SK-N-SH treated with all-trans-retinoic acid at 6 μM for 48 hours (cell line): ENCODE measurements at regions not wholly inside any gene's neighbourhood (a gene's known extent, or its start where the extent isn't known, plus 50 kb on each side); places are given as distances from the start of the nearest gene placed in this dataset.
"Not testable (repeated sequence)": the region's sequence is repeated elsewhere in the genome, so short reads cannot be mapped to it uniquely, and the experiment has no call there.

Source experiments
- ATAC-seq: fragments of 200-7000 bp; cut with Tn5 transposase; 3 replicates; pipeline ENCODE4 v1.9.1; 2020; ENCODE audit warnings: mild to moderate bottlenecking, moderate library complexity
- ARNTL ChIP-seq: fragments of 450-650 bp; formaldehyde crosslinking; IDR thresholded peaks from 2 replicates; pipeline ENCODE4 v1.5.0; 2020; ENCODE audit warnings: low read depth, mild to moderate bottlenecking, moderate library complexity, borderline replicate concordance
- CSDC2 ChIP-seq: fragments of 250-450 bp; sonication (Bioruptor Pico); IDR thresholded peaks from 2 replicates; pipeline ENCODE4 v1.5.0; 2020; ENCODE audit warnings: mild to moderate bottlenecking, moderate library complexity
- ESRRG ChIP-seq: fragments of 250-450 bp; sonication (Bioruptor Pico); IDR thresholded peaks from 2 replicates; pipeline ENCODE4 v1.6.1; 2021; ENCODE audit warnings: mild to moderate bottlenecking
- ISL1 ChIP-seq: fragments of 250-450 bp; sonication (Bioruptor Pico); IDR thresholded peaks from 2 replicates; pipeline ENCODE4 v2.1.2; 2022; ENCODE audit warnings: mild to moderate bottlenecking, moderate library complexity
- PPARA ChIP-seq: fragments of 250-450 bp; sonication (Bioruptor Pico); IDR thresholded peaks from 2 replicates; pipeline ENCODE4 v1.5.0; 2020; ENCODE audit warnings: mild to moderate bottlenecking, borderline replicate concordance
- RARB ChIP-seq: fragments of 250-450 bp; sonication (Bioruptor Pico); IDR thresholded peaks from 2 replicates; pipeline ENCODE4 v1.8.0; 2021; ENCODE audit warnings: mild to moderate bottlenecking, moderate library complexity
- TCF4 ChIP-seq: fragments of 250-450 bp; sonication (Bioruptor Pico); IDR thresholded peaks from 2 replicates; pipeline ENCODE4 v1.8.0; 2021; ENCODE audit warnings: mild to moderate bottlenecking, moderate library complexity, borderline replicate concordance
- TOX ChIP-seq: fragments of 250-450 bp; sonication (Bioruptor Pico); IDR thresholded peaks from 2 replicates; pipeline ENCODE4 v1.8.0; 2021; ENCODE audit warnings: mild to moderate bottlenecking, moderate library complexity, borderline replicate concordance
- ZC3H10 ChIP-seq: fragments of 250-450 bp; sonication (Bioruptor Pico); IDR thresholded peaks from 2 replicates; pipeline ENCODE4 v1.5.1; 2021; ENCODE audit warnings: mild to moderate bottlenecking, moderate library complexity
- ZFP3 ChIP-seq: fragments of 250-450 bp; sonication (Bioruptor Pico); IDR thresholded peaks from 2 replicates; pipeline ENCODE4 v1.5.0; 2020; ENCODE audit warnings: mild to moderate bottlenecking, moderate library complexity
- ZFP30 ChIP-seq: fragments of 450-650 bp; formaldehyde crosslinking; IDR thresholded peaks from 2 replicates; pipeline ENCODE4 v1.5.0; 2022; ENCODE audit warnings: mild to moderate bottlenecking, moderate library complexity
- ZNF565 ChIP-seq: fragments of 450-650 bp; formaldehyde crosslinking; conservative IDR thresholded peaks from 2 replicates; pipeline ENCODE4 v1.5.0; 2020; ENCODE audit warnings: low read depth, mild to moderate bottlenecking, moderate library complexity
- ZNF70 ChIP-seq: fragments of 450-650 bp; formaldehyde crosslinking; IDR thresholded peaks from 2 replicates; pipeline ENCODE4 v1.5.0; 2020; ENCODE audit warnings: mild to moderate bottlenecking, moderate library complexity
- ZNF8 ChIP-seq: fragments of 450-650 bp; formaldehyde crosslinking; IDR thresholded peaks from 2 replicates; pipeline ENCODE4 v1.5.0; 2020; ENCODE audit warnings: mild to moderate bottlenecking, moderate library complexity
- TF ChIP-seq, protein P1 (sequence below): fragments of 250-450 bp; sonication (Bioruptor Pico); IDR thresholded peaks from 2 replicates; pipeline ENCODE4 v1.5.1; 2021; ENCODE audit warnings: mild to moderate bottlenecking, moderate library complexity
- TF ChIP-seq, protein P2 (sequence below): fragments of 250-450 bp; sonication (Bioruptor Pico); IDR thresholded peaks from 2 replicates; pipeline ENCODE4 v1.5.0; 2020; ENCODE audit warnings: mild to moderate bottlenecking, moderate library complexity
- TF ChIP-seq, protein P3 (sequence below): fragments of 250-450 bp; sonication (Bioruptor Pico); IDR thresholded peaks from 2 replicates; pipeline ENCODE4 v1.8.0; 2021; ENCODE audit warnings: low read depth, mild to moderate bottlenecking, moderate library complexity, borderline replicate concordance
- TF ChIP-seq, protein P4 (sequence below): fragments of 250-450 bp; sonication (Bioruptor Pico); IDR thresholded peaks from 2 replicates; pipeline ENCODE4 v1.5.1; 2020; ENCODE audit warnings: low read depth, mild to moderate bottlenecking, moderate library complexity
- TF ChIP-seq, protein P5 (sequence below): fragments of 250-450 bp; sonication (Bioruptor Pico); IDR thresholded peaks from 2 replicates; pipeline ENCODE4 v1.8.0; 2020; ENCODE audit warnings: mild to moderate bottlenecking, moderate library complexity, borderline replicate concordance

DNA sequence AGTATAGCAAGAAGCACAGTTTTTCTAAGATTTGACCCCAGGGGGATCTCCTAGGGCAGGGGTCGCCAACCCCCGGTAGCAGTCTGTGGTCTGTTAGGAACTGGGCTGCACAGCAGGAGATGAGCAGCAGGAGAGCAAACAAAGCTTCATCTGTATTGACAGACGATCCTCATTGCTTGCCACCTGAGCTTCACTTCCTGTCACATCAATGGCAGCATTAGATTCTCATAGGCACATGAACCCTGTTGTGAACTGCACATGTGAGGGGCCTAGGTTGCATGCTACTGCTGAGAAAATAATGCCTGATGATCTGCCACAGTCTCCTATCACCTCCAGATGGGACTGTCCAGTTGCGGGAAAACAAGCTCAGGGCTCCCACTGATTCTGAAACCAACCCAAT is 136.2 kb downstream of the RGPD3 start:
- no peak for ATAC-seq
- TF ChIP-seq RARB (CRISPR knock-in tag) = no peak
- no peak for TF ChIP-seq ARNTL (CRISPR knock-in tag)
- TF ChIP-seq ZNF565 (CRISPR knock-in tag) = no peak
- TF ChIP-seq, protein P1, sequence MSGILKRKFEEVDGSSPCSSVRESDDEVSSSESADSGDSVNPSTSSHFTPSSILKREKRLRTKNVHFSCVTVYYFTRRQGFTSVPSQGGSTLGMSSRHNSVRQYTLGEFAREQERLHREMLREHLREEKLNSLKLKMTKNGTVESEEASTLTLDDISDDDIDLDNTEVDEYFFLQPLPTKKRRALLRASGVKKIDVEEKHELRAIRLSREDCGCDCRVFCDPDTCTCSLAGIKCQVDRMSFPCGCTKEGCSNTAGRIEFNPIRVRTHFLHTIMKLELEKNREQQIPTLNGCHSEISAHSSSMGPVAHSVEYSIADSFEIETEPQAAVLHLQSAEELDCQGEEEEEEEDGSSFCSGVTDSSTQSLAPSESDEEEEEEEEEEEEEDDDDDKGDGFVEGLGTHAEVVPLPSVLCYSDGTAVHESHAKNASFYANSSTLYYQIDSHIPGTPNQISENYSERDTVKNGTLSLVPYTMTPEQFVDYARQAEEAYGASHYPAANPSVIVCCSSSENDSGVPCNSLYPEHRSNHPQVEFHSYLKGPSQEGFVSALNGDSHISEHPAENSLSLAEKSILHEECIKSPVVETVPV (CRISPR knock-in tag) = no peak
- no peak for TF ChIP-seq ZNF8
- no peak for TF ChIP-seq ZFP30 (CRISPR knock-in tag)
- TF ChIP-seq, protein P2, sequence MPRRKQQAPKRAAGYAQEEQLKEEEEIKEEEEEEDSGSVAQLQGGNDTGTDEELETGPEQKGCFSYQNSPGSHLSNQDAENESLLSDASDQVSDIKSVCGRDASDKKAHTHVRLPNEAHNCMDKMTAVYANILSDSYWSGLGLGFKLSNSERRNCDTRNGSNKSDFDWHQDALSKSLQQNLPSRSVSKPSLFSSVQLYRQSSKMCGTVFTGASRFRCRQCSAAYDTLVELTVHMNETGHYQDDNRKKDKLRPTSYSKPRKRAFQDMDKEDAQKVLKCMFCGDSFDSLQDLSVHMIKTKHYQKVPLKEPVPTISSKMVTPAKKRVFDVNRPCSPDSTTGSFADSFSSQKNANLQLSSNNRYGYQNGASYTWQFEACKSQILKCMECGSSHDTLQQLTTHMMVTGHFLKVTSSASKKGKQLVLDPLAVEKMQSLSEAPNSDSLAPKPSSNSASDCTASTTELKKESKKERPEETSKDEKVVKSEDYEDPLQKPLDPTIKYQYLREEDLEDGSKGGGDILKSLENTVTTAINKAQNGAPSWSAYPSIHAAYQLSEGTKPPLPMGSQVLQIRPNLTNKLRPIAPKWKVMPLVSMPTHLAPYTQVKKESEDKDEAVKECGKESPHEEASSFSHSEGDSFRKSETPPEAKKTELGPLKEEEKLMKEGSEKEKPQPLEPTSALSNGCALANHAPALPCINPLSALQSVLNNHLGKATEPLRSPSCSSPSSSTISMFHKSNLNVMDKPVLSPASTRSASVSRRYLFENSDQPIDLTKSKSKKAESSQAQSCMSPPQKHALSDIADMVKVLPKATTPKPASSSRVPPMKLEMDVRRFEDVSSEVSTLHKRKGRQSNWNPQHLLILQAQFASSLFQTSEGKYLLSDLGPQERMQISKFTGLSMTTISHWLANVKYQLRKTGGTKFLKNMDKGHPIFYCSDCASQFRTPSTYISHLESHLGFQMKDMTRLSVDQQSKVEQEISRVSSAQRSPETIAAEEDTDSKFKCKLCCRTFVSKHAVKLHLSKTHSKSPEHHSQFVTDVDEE = no peak
- TF ChIP-seq CSDC2 (CRISPR knock-in tag) = no peak
- TF ChIP-seq ZC3H10 (CRISPR knock-in tag) = no peak
- TF ChIP-seq ESRRG (CRISPR knock-in tag) = no peak
- TF ChIP-seq ISL1 (CRISPR knock-in tag) = no peak
- no peak for TF ChIP-seq TCF4 (CRISPR knock-in tag)
- TF ChIP-seq PPARA (CRISPR knock-in tag) = no peak
- TF ChIP-seq ZFP3 (CRISPR knock-in tag) = no peak
- TF ChIP-seq TOX (CRISPR knock-in tag) = no peak
- TF ChIP-seq, protein P3, sequence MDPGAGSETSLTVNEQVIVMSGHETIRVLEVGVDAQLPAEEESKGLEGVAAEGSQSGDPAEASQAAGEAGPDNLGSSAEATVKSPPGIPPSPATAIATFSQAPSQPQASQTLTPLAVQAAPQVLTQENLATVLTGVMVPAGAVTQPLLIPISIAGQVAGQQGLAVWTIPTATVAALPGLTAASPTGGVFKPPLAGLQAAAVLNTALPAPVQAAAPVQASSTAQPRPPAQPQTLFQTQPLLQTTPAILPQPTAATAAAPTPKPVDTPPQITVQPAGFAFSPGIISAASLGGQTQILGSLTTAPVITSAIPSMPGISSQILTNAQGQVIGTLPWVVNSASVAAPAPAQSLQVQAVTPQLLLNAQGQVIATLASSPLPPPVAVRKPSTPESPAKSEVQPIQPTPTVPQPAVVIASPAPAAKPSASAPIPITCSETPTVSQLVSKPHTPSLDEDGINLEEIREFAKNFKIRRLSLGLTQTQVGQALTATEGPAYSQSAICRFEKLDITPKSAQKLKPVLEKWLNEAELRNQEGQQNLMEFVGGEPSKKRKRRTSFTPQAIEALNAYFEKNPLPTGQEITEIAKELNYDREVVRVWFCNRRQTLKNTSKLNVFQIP (CRISPR knock-in tag) = no peak
- TF ChIP-seq, protein P4, sequence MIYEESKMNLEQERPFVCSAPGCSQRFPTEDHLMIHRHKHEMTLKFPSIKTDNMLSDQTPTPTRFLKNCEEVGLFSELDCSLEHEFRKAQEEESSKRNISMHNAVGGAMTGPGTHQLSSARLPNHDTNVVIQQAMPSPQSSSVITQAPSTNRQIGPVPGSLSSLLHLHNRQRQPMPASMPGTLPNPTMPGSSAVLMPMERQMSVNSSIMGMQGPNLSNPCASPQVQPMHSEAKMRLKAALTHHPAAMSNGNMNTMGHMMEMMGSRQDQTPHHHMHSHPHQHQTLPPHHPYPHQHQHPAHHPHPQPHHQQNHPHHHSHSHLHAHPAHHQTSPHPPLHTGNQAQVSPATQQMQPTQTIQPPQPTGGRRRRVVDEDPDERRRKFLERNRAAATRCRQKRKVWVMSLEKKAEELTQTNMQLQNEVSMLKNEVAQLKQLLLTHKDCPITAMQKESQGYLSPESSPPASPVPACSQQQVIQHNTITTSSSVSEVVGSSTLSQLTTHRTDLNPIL = no peak
- TF ChIP-seq, protein P5, sequence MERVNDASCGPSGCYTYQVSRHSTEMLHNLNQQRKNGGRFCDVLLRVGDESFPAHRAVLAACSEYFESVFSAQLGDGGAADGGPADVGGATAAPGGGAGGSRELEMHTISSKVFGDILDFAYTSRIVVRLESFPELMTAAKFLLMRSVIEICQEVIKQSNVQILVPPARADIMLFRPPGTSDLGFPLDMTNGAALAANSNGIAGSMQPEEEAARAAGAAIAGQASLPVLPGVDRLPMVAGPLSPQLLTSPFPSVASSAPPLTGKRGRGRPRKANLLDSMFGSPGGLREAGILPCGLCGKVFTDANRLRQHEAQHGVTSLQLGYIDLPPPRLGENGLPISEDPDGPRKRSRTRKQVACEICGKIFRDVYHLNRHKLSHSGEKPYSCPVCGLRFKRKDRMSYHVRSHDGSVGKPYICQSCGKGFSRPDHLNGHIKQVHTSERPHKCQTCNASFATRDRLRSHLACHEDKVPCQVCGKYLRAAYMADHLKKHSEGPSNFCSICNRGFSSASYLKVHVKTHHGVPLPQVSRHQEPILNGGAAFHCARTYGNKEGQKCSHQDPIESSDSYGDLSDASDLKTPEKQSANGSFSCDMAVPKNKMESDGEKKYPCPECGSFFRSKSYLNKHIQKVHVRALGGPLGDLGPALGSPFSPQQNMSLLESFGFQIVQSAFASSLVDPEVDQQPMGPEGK (CRISPR knock-in tag) = no peak
- TF ChIP-seq ZNF70 = no peak

DNA sequence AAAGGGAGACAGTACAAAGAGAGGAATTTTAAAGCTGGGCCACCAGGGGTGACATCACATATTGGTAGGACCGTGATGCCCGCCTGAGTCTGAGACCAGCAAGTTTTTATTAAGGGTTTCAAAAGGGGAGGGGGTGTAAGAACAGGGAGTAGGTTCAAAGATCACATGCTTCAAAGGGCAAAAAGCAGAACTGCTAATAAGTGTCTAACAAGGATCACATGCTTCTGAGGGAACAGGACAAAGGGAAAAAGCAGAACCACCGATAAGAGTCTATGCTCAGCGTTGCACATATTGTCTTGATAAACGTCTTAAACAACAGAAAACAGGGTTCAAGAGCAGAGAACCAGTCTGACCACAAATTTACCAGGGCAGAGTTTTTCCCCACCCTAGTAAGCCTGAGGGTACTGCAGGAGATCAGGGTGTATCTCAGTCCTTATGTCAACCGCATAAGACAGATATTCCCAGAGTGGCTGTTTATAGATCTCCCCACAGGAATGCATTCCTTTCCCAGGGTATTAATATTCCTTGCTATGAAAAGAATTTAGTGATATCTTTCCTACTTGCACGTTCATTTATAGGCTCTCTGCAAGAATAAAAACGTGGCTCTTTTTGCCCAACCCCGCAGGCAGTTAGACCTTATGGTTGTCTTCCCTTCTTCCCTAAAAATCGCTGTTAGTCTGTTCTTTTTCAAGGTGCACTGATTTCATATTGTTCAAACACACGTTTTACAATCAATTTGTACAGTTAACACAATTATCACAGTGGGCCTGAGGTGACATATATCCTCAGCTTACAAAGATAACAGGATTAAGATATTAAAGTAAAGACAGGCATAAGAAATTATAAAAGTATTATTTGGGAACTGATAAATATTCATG is 136.5 kb upstream of the UXS1 start:
- not testable (repeated sequence) for ATAC-seq

DNA sequence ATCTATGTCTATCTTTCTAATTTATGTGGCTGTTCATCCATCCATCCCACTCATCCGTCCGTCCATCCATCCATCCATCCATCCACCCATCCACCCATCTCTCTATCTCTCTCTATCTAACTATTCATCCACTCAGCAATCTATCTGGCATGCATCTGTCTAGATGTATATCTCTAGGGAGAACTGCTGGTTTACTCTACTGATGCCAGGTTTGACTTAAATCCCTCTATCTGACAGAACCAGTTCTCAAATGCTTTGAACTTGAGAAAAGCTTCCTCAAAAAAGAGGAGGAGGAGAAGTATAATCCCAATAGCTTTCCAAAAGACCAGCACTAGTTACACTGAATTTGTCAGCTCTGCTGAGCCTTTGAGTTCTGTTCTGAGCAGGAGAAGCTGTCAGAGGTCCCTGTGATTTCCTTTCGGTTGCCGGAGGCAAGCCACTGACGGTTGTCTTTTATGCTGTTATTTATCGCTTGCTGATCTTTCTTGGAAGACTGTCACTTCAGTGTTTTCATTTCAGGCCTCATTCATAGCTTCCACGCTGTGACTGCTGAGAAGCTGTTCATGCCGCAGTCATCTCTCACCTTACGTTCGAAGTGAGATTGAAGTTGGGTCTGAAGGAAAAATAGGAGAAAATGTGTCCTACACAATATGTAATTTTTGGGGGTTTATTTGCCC is 129.4 kb upstream of the UXS1 start:
- no peak for ATAC-seq

More for the DNA sequence above, 129.4 kb upstream of the UXS1 start:
- TF ChIP-seq ZFP3 (CRISPR knock-in tag) = no peak
